MCF 10A (cell line): ENCODE measurements at regions not wholly inside any gene's neighbourhood (a gene's known extent, or its start where the extent isn't known, plus 50 kb on each side); places are given as distances from the start of the nearest gene placed in this dataset.

Source experiments
- BruUV-seq: library from RNA; stranded (reverse); fragments of 400-500 nt; replicated peaks from 2 replicates; lab custom pipeline; 2021; lab: Mats Ljungman, UMichigan
- CTCF ChIA-PET: fragments of 300-600 bp; sonication (Branson Sonifier 250); formaldehyde crosslinking; extraction: SDS; loops from one replicate; lab custom pipeline; 2021; ENCODE audit warnings: antibody characterized with exemption, inconsistent platforms; lab: Yijun Ruan, JAX
- POLR2A ChIA-PET: fragments of 300-600, 350-650 bp; sonication (Branson Sonifier 250); formaldehyde crosslinking; extraction: SDS; loops from one replicate; lab custom pipeline; 2020; ENCODE audit warnings: antibody characterized with exemption, inconsistent platforms; lab: Yijun Ruan, JAX
- DNase-seq: peaks from one replicate; pipeline ENCODE4 v3.0.0-alpha.2; 2018; ENCODE audit not compliant: unreplicated experiment
- H3K27ac Mint-ChIP-seq: one replicate; pipeline ENCODE4 v1.8.0; 2022; ENCODE audit warnings: mild to moderate bottlenecking, low read depth, mixed read lengths; ENCODE audit not compliant: unreplicated experiment
- H3K27me3 Mint-ChIP-seq: one replicate; pipeline ENCODE4 v1.8.0; 2022; ENCODE audit warnings: mixed read lengths; ENCODE audit not compliant: insufficient read depth, unreplicated experiment
- H3K36me3 Mint-ChIP-seq: one replicate; pipeline ENCODE4 v1.8.0; 2022; ENCODE audit warnings: mild to moderate bottlenecking, moderate library complexity, mixed read lengths; ENCODE audit not compliant: insufficient read depth, unreplicated experiment
- H3K4me1 Mint-ChIP-seq: one replicate; pipeline ENCODE4 v1.8.0; 2022; ENCODE audit warnings: mixed read lengths; ENCODE audit not compliant: insufficient read depth, unreplicated experiment
- H3K4me3 Mint-ChIP-seq: one replicate; pipeline ENCODE4 v1.8.0; 2022; ENCODE audit warnings: mild to moderate bottlenecking, moderate library complexity, mixed read lengths; ENCODE audit not compliant: unreplicated experiment
- H3K9me3 Mint-ChIP-seq: one replicate; pipeline ENCODE4 v1.8.0; 2022; ENCODE audit warnings: mixed read lengths; ENCODE audit not compliant: unreplicated experiment
- intact Hi-C: fragments of 100-400 bp; cut with micrococcal nuclease; formaldehyde crosslinking; loops from 2 replicates; pipeline ENCODE4 v1.14.1; 2022
- TF ChIP-seq, protein P1 (sequence below): fragments of 200-600 bp; IDR thresholded peaks from one replicate; pipeline ENCODE4 v1.8.0; 2022; ENCODE audit warnings: antibody characterized with exemption, mild to moderate bottlenecking; ENCODE audit not compliant: unreplicated experiment

DNA sequence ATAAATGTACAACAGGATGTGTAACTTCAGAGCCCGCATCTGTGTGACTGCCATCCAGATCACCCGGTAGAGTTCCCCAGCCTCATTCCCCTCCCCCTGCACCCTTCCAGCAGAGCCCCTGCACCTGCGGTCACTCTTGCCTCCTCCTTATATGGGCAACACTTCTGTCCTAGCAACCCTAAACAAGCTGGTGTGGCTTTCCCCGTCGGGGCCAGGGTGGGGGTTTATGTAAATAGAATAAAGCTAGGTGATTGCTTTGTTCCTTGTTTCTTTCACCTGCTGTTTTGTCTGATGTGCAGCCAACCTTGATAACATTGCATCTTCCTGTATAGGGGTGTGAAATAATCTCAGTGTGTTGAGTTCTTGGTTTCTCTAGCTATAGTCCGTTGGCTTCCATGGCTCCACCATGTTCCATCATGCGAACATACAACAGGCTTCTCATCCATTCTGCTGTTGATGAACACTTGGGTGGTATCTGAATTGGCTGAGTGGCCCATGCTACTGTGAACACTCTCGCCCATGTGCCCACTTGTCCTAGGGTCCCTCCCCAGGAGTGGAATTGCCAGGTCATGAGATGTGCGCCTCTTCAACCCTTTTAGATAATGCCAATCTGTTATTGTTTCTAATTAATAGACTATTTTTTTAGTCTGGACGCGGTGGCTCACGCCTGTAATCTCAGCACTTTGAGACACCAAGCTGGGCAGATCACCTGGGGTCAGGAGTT, 102.2 kb downstream of the KIF26A start:
- H3K4me1 Mint-ChIP-seq: no peaks in the 10 kb centered on the region
- ChIA-PET POLR2A (no interaction called here), CTCF (interaction anchor here (0.7 kb wide), 1 partner anchor 324 kb away, joined by 3 read pairs; no protein-coding TSS in a partner anchor)
- BruUV-seq: no TSS peak
- H3K27ac Mint-ChIP-seq: no peak overlapping the region
- no peak overlapping the region for H3K4me3 Mint-ChIP-seq
- intact Hi-C loops: no loop called here
- H3K9me3 Mint-ChIP-seq: peaks cover 11% of the 10 kb centered on the region
- no peaks in the 10 kb centered on the region for H3K36me3 Mint-ChIP-seq
- no peak for DNase-seq
- peaks cover 30% of the 10 kb centered on the region for H3K27me3 Mint-ChIP-seq
- TF ChIP-seq, protein P1, sequence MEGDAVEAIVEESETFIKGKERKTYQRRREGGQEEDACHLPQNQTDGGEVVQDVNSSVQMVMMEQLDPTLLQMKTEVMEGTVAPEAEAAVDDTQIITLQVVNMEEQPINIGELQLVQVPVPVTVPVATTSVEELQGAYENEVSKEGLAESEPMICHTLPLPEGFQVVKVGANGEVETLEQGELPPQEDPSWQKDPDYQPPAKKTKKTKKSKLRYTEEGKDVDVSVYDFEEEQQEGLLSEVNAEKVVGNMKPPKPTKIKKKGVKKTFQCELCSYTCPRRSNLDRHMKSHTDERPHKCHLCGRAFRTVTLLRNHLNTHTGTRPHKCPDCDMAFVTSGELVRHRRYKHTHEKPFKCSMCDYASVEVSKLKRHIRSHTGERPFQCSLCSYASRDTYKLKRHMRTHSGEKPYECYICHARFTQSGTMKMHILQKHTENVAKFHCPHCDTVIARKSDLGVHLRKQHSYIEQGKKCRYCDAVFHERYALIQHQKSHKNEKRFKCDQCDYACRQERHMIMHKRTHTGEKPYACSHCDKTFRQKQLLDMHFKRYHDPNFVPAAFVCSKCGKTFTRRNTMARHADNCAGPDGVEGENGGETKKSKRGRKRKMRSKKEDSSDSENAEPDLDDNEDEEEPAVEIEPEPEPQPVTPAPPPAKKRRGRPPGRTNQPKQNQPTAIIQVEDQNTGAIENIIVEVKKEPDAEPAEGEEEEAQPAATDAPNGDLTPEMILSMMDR: no peak

DNA sequence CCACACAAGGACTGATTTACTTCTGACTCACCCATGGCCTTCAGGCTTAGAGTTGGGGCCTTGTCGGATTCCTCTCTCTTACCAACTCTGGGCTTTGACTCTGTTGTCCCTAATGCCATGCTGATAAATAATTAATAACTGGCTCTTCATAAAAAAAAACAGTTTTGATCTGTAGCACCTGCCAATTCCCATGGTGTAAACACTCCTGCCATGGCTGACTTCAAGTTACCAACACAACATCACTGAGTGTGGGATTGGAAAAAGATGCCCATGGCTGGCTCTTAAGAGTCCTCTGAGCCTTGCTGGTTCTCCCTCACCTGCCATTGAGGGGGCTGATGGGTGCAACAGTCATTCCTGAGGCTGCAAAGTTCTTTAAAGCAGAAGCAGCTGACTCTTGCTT, 104.8 kb downstream of the KIF26A start:
- no peak for DNase-seq
- peaks cover 36% of the 10 kb centered on the region for H3K27me3 Mint-ChIP-seq
- intact Hi-C loops: no loop called here
- no TSS peak for BruUV-seq
- H3K27ac Mint-ChIP-seq: no peak overlapping the region
- CTCF ChIA-PET: interaction anchor here (0.5 kb wide), 1 partner anchor 227 kb away, joined by 3 read pairs; no protein-coding TSS in a partner anchor
- POLR2A ChIA-PET: no interaction called here
- H3K9me3 Mint-ChIP-seq: no peaks in the 10 kb centered on the region
- no peak overlapping the region for H3K4me3 Mint-ChIP-seq
- TF ChIP-seq, protein P1: no peak
- H3K4me1 Mint-ChIP-seq: no peaks in the 10 kb centered on the region
- no peaks in the 10 kb centered on the region for H3K36me3 Mint-ChIP-seq

DNA sequence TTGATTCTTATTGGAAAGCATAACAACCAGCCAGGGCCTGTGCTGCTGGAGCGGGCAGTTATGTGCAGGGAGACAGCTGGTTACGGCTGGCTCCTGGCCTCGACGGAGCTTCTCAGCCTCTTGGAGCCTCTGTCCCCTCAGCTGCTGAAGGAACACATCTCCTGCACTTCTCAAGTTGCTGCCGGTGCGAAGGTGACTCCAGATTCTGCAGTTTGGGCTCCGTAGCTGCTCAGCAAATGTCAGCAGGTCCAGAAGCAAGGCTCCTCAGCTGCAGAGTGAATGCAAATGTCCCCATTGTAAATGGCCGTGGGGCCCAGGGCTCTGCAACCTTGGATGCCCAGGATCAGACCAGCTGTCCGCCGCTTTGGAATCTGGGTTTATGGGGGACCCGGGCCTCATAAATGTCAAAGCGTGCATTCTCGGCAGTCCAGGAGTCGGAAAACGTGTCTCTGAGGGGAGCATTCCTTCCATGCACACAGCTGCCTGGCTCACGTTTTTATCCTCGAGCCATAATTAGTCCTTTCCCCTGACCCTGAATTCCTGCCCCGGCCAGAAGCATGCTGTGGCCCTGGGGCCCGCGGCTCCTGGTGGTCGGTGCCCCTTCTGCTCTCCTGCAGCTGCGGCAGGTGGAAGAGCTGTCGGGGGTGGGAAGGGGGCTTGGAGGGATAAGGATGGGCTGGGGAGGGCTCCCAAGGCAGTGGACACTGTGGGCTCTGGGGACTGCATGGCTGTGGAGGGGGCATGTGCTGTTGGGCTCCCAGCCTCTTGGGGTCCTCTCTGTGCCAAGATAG, 106.0 kb downstream of the KIF26A start:
- TF ChIP-seq, protein P1: no peak
- intact Hi-C loops: no loop called here
- Mint-ChIP-seq H3K36me3 (no peaks in the 10 kb centered on the region), H3K27me3 (peaks cover 24% of the 10 kb centered on the region), H3K4me1 (no peaks in the 10 kb centered on the region), H3K4me3 (no peak overlapping the region), H3K27ac (no peak overlapping the region), H3K9me3 (no peaks in the 10 kb centered on the region)
- CTCF ChIA-PET: interaction anchor here (0.6 kb wide), 1 partner anchor 20 kb away, joined by 3 read pairs; no protein-coding TSS in a partner anchor
- POLR2A ChIA-PET: no interaction called here
- DNase-seq: no peak
- BruUV-seq: no TSS peak

DNA sequence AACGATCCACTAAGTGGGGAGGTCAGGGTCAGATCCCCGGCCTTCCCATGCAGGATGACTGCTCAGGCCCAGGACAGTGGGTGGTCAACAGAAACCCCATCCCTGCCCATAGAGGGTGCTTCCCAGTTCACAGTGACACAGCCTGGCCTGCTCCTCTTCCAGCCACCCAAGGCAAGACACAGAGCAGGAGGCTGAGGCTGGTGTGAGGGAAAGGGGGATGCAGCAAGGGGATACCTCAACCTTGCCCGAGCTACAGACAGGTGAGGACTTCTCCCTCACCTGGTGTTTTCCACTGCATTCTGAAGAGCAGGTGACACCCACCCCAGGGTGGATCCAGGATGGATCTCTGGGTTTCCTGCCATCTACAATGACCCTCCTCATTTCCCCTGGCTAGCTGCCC, 106.7 kb downstream of the KIF26A start:
- no TSS peak for BruUV-seq
- ChIA-PET POLR2A (no interaction called here), CTCF (no interaction called here)
- Mint-ChIP-seq H3K4me3 (no peak overlapping the region), H3K27me3 (peaks cover 19% of the 10 kb centered on the region), H3K36me3 (no peaks in the 10 kb centered on the region), H3K27ac (no peak overlapping the region), H3K4me1 (no peaks in the 10 kb centered on the region), H3K9me3 (no peaks in the 10 kb centered on the region)
- intact Hi-C loops: no loop called here
- TF ChIP-seq, protein P1: no peak
- no peak for DNase-seq
